Stomach (tissue), 8 donors: ENCODE measurements at regions not wholly inside any gene's neighbourhood (a gene's known extent, or its start where the extent isn't known, plus 50 kb on each side); places are given as distances from the start of the nearest gene placed in this dataset.

Experiments
- DNase-seq, 2 donors: peaks; one replicate each; pipeline versions ENCODE4 v3.0.0 to v3.0.0-alpha.2; 2013 to 2019
- H3K27ac ChIP-seq, 5 donors: fragments of 200-600 bp in 4 of 5; sonication (generic) in 4 of 5; one replicate each; pipeline ENCODE4 v1.5.1; 2013 to 2019; ENCODE audit warnings: mild to moderate bottlenecking in 1 of 5, moderate library complexity in 1 of 5
- H3K27me3 ChIP-seq, 3 donors: fragments of 200-600 bp; sonication (generic); one replicate each; pipeline ENCODE4 v1.5.1; 2017 to 2019; ENCODE audit warnings: mixed run types in 1 of 3
- H3K36me3 ChIP-seq, 4 donors: fragments of 200-600 bp; sonication (generic); 1 replicate in 3 of 4; 2 replicates in 1 of 4; pipeline ENCODE4 v1.5.1; 2016 to 2019
- H3K4me1 ChIP-seq, 4 donors: fragments of 200-600 bp; sonication (generic); one replicate each; pipeline ENCODE4 v1.5.1; 2016 to 2019
- H3K4me3 ChIP-seq, 4 donors: fragments of 200-600 bp; sonication (generic) in 3 of 4; one replicate each; pipeline ENCODE4 v1.5.1; 2016 to 2019; ENCODE audit warnings: mild to moderate bottlenecking in 1 of 4
- H3K9me3 ChIP-seq, 4 donors: fragments of 200-600 bp; sonication (generic); one replicate each; pipeline ENCODE4 v1.5.1; 2016 to 2019
- CTCF ChIP-seq, 7 experiments: fragments of 450-650 bp in 4 of 7; fragments of 200-600 bp in 3 of 7; sonication (generic) in 3 of 7; IDR thresholded peaks; one replicate each; pipeline ENCODE4 v1.5.1; 2016 to 2019; ENCODE audit warnings: antibody characterized with exemption in 7 of 7, control low read depth in 2 of 7, mild to moderate bottlenecking in 1 of 7
- EP300 ChIP-seq: sonication (generic); formaldehyde crosslinking; IDR thresholded peaks from one replicate; pipeline ENCODE4 v1.6.1; 2017; ENCODE audit warnings: antibody characterized with exemption
- POLR2A ChIP-seq, 4 donors: fragments of 450-650 bp; IDR thresholded peaks; one replicate each; pipeline ENCODE4 v1.6.1; 2016; ENCODE audit warnings: antibody characterized with exemption in 4 of 4, control low read depth in 2 of 4, mild to moderate bottlenecking in 1 of 4, moderate library complexity in 1 of 4
- POLR2AphosphoS5 ChIP-seq, 3 donors: sonication (generic); formaldehyde crosslinking; IDR thresholded peaks; one replicate each; pipeline ENCODE4 v1.6.1; 2016; ENCODE audit warnings: antibody characterized with exemption in 3 of 3
- WGBS, 5 donors: extraction: QIAGEN DNeasy Blood & Tissue Kit in 3 of 5; methylation state at CpG; one replicate each; pipeline versions ENCODE4 v1.1.5 to v1.1.7; 2013 to 2018; 5-methylcytosine and 5-hydroxymethylcytosine counted together
- intact Hi-C: fragments of 100-400 bp; cut with DNase I; formaldehyde crosslinking; loops from one replicate; pipeline ENCODE4 v1.15.1; 2023; ENCODE audit warnings: low total_unique reads
- donor health status: healthy with polysubstance abuse.
- donor health status: Bipolar disorder and iron deficiency.
- donor health status: healthy.

- WGBS, 5 donors: 49 to 65% (median 60%) methylated on average over 5 of the region's 5 CpGs
- no peaks in the 10 kb centered on the region for H3K4me1 ChIP-seq
- H3K9me3 ChIP-seq: peaks cover 0 to under 1% (median 0%) of the 10 kb centered on the region in 4 donors
- H3K27ac ChIP-seq: no peak overlapping the region
- no peaks in the 10 kb centered on the region for H3K27me3 ChIP-seq
- DNase-seq: no peak
- no peak overlapping the region for H3K4me3 ChIP-seq
- no peaks in the 10 kb centered on the region for H3K36me3 ChIP-seq
- intact Hi-C loops: no loop called here
- TF ChIP-seq POLR2A (IDR thresholded peaks at IDR 0.05): no peak
- TF ChIP-seq EP300: no peak
- TF ChIP-seq CTCF (IDR thresholded peaks at IDR 0.05): no peak
- TF ChIP-seq POLR2AphosphoS5 (IDR thresholded peaks at IDR 0.05): no peak
Measured at GRCh38 chr2:200211643-200212042, 94.8 kb upstream of the SPATS2L start.

GRCh38 chr2:200212862-200213425 is 93.5 kb upstream of the SPATS2L start:
- no peak for DNase-seq
- no peaks in the 10 kb centered on the region for H3K9me3 ChIP-seq
- TF ChIP-seq CTCF (IDR thresholded peaks at IDR 0.05): no peak
- no peak for TF ChIP-seq POLR2AphosphoS5 (IDR thresholded peaks at IDR 0.05)
- TF ChIP-seq POLR2A (IDR thresholded peaks at IDR 0.05): no peak
- H3K4me1 ChIP-seq: no peaks in the 10 kb centered on the region
- H3K36me3 ChIP-seq: no peaks in the 10 kb centered on the region
- no peaks in the 10 kb centered on the region for H3K27me3 ChIP-seq
- H3K27ac ChIP-seq: no peak overlapping the region
- intact Hi-C loops: no loop called here
- WGBS, 5 donors: 91 to 95% (median 91%) methylated on average over 5 of the region's 5 CpGs
- no peak overlapping the region for H3K4me3 ChIP-seq

GRCh38 chr2:200216310-200216709 is 90.2 kb upstream of the SPATS2L start:
- Histone ChIP-seq H3K4me1 (peaks cover 0 to 16% (median 0%) of the 10 kb centered on the region in 4 donors), H3K27me3 (no peaks in the 10 kb centered on the region), H3K4me3 (no peak overlapping the region), H3K27ac (no peak overlapping the region), H3K9me3 (no peaks in the 10 kb centered on the region), H3K36me3 (no peaks in the 10 kb centered on the region)
- DNase-seq: no peak
- no peak for TF ChIP-seq CTCF (IDR thresholded peaks at IDR 0.05)
- no peak for TF ChIP-seq POLR2AphosphoS5 (IDR thresholded peaks at IDR 0.05)
- TF ChIP-seq POLR2A (IDR thresholded peaks at IDR 0.05): no peak
- TF ChIP-seq EP300: no peak
- intact Hi-C loops: no loop called here
- WGBS, 5 donors: 81 to 88% (median 87%) methylated on average over 4 of the region's 4 CpGs

- Histone ChIP-seq H3K27ac (no peak overlapping the region), H3K4me3 (no peak overlapping the region), H3K4me1 (peaks cover 0 to 19% (median 0%) of the 10 kb centered on the region in 4 donors), H3K27me3 (no peaks in the 10 kb centered on the region), H3K36me3 (no peaks in the 10 kb centered on the region), H3K9me3 (no peaks in the 10 kb centered on the region)
- DNase-seq: no peak
- TF ChIP-seq EP300 (no peak), CTCF (IDR thresholded peaks at IDR 0.05) (no peak), POLR2AphosphoS5 (IDR thresholded peaks at IDR 0.05) (no peak), POLR2A (IDR thresholded peaks at IDR 0.05) (no peak)
- WGBS, 5 donors: 90 to 100% (median 100%) methylated on average over 1 of the region's 1 CpG
- intact Hi-C loops: no loop called here
Measured at GRCh38 chr2:200217320-200217719, 89.2 kb upstream of the SPATS2L start.
